ENCODE measurements at regions not wholly inside any gene's neighbourhood (a gene's known extent, or its start where the extent isn't known, plus 50 kb on each side); places are given as distances from the start of the nearest gene placed in this dataset.
"Not testable (repeated sequence)": the region's sequence is repeated elsewhere in the genome, so short reads cannot be mapped to it uniquely, and the experiment has no call there.

DNA sequence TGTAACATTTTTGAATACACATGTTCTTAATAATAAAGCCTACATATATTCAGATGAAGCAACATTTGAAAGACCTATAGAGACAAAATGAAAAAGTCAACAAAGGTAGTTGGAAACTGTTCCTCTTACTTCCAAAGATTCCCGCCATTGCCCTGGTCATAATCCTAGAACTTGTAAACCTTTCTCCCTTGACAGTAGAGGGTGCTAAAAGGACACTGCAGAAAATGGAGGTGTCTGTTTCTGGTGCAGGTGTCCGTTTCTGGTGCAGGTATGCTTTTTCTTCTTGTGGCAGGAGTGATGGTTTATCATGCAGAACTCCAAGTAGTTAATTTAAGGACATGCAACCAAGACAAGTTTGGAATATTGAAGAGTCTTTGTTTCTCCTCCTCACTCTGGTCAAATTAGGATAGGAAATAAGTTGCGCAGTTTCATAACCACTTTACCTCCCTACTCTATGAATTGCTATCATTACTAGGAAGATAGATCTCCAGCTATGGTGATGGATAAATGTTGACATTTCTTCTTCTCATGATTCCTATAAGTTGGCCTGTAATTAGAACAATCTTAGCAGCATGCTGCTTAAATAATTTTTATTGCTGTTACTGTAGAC is 56.0 kb upstream of the FAM174A start:
- DNase-seq (ENCODE audit: low read depth in 2 of 2), result no peak

GRCh38 chr5:100472091-100472490 is 63.1 kb upstream of the FAM174A start:
- no peak for DNase-seq (ENCODE audit: low read depth in 2 of 2)

DNA sequence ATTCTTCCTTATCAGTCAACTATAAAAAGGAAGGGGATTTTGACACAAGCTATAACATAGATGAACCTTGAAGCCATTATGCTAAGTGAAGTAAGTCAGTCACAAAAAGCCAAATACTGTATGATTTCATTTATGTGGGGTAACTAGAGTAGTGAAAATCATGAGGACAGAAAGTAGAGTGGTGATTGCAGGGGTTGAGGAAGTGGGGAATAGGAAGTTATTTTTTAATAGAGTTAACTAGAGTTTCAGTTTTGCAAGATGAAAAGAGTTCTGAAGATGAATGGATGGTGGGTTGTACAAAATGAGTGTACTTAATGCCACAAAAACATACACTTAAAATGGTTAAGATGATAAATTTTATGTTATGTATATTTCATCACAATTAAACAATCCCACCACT is 65.4 kb upstream of the FAM174A start:
- DNase-seq (ENCODE audit: low read depth in 2 of 2), result no peak

GRCh38 chr5:100464418-100464817 is 70.8 kb upstream of the FAM174A start:
- no peak for DNase-seq (ENCODE audit: low read depth in 2 of 2)

- no peak for DNase-seq (ENCODE audit: low read depth in 2 of 2)
These were observed 78.6 kb upstream of the FAM174A start for GRCh38 chr5:100456615-100457014.

DNA sequence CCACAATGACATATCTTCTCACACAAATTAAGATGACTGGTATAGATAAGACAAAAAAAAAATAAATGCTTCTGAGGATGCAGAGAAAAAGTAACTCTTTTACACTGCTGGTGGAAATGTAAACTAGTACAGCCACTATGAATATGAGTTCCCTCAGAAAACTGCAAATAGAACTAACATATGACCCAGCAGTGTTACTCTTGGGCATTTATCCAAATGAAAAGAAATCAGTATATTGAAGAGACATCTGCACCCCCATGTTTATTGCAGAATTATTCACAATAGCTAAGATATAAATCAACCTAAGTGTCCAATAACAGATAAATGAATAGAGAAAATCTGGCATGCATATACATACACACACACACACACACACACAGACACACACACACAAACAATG is 83.0 kb upstream of the FAM174A start:
- no peak for DNase-seq (ENCODE audit: low read depth in 2 of 2)

GRCh38 chr5:100448111-100448528 is 87.1 kb upstream of the FAM174A start:
- DNase-seq (ENCODE audit: low read depth in 2 of 2), result no peak

DNA sequence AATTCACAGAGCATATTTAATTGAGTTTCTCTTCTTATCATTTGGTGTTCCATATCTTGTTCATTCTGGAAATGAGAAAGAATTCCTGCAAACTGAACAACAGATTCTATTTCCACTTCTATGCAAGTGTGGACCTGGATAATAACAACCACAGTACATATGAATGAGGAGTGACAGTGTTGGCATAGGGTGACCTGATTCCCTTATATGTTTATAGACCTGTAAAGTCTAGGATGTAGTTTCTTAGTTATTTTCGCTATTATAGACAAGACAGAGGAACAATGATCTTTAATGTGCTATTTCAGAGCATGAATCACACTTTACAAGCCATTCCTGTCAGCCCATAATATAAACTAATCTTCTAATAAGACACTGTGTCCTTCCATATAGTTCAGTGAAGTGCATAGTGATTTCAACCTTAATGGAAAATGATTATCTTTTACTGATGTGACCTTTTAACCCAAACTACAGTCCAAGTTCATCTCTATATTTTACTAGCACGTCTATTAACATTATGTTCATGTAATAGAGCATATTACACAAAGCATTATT is 88.2 kb upstream of the FAM174A start:
- DNase-seq (ENCODE audit: low read depth in 2 of 2), result no peak

DNA sequence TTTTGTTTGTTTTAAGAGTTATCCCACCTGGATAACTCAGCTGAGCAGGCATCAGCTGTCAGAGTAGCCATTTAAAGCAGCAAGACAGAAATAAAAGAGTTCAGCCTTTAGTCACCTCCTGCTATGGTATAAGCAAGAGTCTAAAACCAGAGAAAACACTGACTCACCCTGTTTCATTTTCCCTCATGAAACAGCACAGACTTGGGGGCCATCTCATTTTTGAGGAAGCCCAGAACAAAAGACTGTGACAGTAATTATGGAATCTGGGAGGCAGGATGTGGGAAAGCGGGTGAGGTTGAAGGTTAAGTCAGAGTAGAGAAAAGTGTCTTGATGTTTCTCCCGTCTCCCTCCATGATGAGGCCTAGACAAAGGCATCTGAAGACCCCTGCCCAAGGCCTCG is 90.2 kb upstream of the FAM174A start:
- DNase-seq (ENCODE audit: low read depth in 2 of 2), result no peak

DNA sequence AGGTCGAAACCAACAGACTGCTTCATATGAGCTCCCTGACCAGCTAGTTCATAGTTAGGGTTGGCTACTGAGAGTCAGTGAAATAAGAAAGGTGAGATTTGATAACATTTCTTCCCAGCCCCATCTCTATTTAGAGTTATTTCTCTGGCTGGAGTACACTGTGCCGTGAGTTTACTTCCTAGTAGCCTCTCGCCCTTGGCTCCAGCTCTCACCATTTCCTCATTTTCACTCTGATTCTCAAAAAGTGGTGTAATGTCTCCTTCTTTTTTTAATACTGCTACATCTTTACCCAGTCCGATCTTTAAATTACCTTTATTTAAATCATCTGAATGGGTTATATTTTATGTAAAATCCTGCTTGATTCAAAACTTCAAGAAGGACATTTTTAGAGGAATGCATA is 100.4 kb upstream of the FAM174A start:
- DNase-seq (ENCODE audit: low read depth in 2 of 2), result no peak

DNA sequence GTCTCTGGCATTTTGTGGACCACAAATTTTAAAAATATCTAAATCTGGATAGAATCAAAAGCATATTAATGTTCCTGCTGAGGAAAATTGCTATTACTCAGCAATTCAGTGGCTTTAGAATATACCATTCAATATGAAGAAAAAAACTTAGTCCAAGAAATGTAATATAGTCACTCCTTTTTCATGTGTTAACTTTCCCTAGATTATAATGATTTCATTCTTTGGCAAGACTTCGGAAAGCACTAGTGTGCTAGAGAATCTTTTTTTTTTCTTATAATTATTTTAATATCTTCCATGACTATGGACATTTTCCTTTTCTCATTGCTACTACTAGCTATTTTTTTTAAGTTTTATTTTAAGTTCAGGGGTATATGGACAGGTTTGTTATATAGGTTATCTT is 102.4 kb upstream of the FAM174A start:
- DNase-seq (ENCODE audit: low read depth in 2 of 2), result no peak

- peak; percentile 0 to 12 for DNase-seq (ENCODE audit: low read depth in 2 of 2)
These were observed 104.6 kb upstream of the FAM174A start for GRCh38 chr5:100430268-100431195.

- DNase-seq (ENCODE audit: low read depth in 2 of 2), result no peak
These were observed 110.4 kb upstream of the FAM174A start for GRCh38 chr5:100424787-100425186.

- no peak for DNase-seq (ENCODE audit: low read depth in 2 of 2)
These were observed 111.2 kb upstream of the FAM174A start for GRCh38 chr5:100424017-100424416.

- no peak for DNase-seq (ENCODE audit: low read depth in 2 of 2)
These were observed 111.8 kb upstream of the FAM174A start for GRCh38 chr5:100423330-100423729.

DNA sequence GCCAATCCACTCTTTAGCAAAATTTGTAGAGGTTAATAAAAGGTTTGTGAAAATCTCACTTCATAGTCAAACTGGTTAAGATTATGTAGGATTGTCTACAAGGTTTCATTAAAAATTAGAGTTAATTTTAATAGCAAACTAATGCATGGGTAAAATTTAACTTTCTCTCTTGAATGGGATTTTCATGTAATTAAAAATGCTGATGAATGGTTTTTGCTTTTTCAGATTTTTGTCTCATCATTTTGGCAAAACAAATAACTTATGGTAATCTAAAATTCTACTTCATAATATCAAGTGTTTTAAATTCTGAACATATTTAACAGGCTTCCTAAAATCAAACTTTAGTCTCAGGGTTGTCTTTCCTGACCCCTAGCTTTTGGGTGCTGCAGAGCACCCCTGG is 113.8 kb upstream of the FAM174A start:
- DNase-seq (ENCODE audit: low read depth in 2 of 2), result no peak

DNA sequence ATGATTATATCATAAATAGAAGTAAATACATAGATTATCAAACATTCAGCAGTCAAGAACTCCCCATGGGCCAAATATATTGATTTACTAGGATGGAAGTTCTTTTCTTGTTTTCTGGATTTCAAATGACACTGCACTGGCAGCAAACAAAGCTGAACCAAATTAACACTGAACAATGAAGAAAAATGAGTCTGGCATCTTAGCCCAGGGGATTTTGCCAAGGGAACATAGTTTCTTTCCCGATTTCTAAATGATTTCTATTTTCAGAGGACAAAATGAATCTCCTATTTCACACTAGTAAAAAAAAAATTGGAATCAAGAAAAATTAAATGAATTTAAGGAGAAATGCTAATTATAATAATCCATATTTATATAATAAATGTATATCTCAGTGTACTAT is 116.9 kb upstream of the FAM174A start:
- no peak for DNase-seq (ENCODE audit: low read depth in 2 of 2)

DNA sequence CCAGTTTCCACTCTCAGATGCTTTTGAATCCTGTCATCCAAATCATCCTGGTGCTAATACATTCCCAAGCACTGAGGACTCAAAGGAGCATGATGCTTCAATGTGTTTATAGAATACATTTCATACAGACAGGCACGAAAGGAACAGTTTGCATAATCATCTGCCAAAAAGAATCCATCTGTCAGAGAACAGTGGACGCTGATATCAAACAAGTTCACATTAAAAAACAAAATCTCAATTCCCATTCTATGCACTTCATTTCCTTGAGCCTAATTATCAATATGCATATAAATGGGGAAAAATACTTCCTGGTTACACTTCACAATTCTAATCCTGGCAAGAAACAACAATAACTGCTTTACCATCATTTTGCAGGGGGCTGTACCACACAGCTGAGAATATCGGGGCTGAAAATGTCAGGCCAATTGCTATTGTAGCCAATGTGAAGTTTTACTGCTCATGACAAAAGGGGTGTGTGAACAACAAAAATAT is 125.5 kb upstream of the FAM174A start:
- DNase-seq (ENCODE audit: low read depth in 2 of 2), result no peak

GRCh38 chr5:100407053-100407452 is 128.1 kb upstream of the FAM174A start:
- no peak for DNase-seq (ENCODE audit: low read depth in 2 of 2)

- no peak for DNase-seq (ENCODE audit: low read depth in 2 of 2)
These were observed 128.5 kb upstream of the FAM174A start for GRCh38 chr5:100406640-100407039.

- DNase-seq (ENCODE audit: low read depth in 2 of 2), result no peak
These were observed 133.1 kb upstream of the FAM174A start for GRCh38 chr5:100402071-100402470.

DNA sequence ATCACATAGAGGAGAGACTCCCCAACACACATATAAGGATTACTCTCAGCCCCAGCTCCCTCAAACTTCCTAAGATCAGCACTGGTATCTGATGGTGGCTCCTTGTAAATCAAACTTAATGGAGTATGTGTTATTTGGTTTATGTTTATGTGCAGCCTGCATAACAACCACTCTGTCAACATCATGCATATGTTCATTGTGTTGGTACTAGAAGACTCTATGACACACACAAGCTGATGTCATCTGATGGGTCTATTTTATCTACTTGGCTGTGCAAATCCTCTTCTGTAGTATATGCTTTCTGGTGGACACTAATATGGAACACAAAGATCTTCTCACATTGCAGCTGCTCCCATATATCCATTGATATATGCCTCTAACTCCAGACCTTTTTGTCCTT is 134.0 kb upstream of the FAM174A start:
- DNase-seq (ENCODE audit: low read depth in 2 of 2), result no peak

- not testable (repeated sequence) for DNase-seq (ENCODE audit: low read depth in 2 of 2)
These were observed 136.4 kb upstream of the FAM174A start for GRCh38 chr5:100398815-100399214.
